H1 (cell line): ENCODE measurements at regions not wholly inside any gene's neighbourhood (a gene's known extent, or its start where the extent isn't known, plus 50 kb on each side); places are given as distances from the start of the nearest gene placed in this dataset.

ENCODE experiments used
- CEBPB ChIP-seq: IDR thresholded peaks from 2 replicates; pipeline ENCODE4 v1.6.1; 2012; ENCODE audit warnings: low read depth, low read length
- CTCF ChIP-seq, 3 experiments: IDR thresholded peaks; 1 replicate in 2 of 3; 2 replicates in 1 of 3; pipeline versions ENCODE4 v1.5.1 to v1.6.1; 2011; ENCODE audit warnings: low read length in 3 of 3, mild to moderate bottlenecking in 3 of 3, inconsistent platforms in 2 of 3, low read depth in 1 of 3, moderate library complexity in 1 of 3; ENCODE audit not compliant: insufficient read depth in 1 of 3; ENCODE audit errors: control extremely low read depth in 1 of 3
- EGR1 ChIP-seq: IDR thresholded peaks from 2 replicates; pipeline ENCODE4 v1.6.1; 2011; ENCODE audit warnings: low read depth, low read length, borderline replicate concordance
- POLR2A ChIP-seq, 2 experiments: IDR thresholded peaks; 1 replicate in 1 of 2; 2 replicates in 1 of 2; pipeline ENCODE4 v1.6.1; 2011; ENCODE audit warnings: low read depth in 2 of 2, low read length in 2 of 2, mild to moderate bottlenecking in 2 of 2; ENCODE audit errors: control extremely low read depth in 1 of 2
- RFX5 ChIP-seq: IDR thresholded peaks from 2 replicates; pipeline ENCODE4 v1.6.1; 2011; ENCODE audit warnings: low read depth, low read length, improper control_type of control experiment, borderline replicate concordance
- SAP30 ChIP-seq: fragments of 300-600 bp; sonication (generic); IDR thresholded peaks from 2 replicates; pipeline ENCODE4 v1.7.1; 2012; ENCODE audit warnings: low read length, moderate library complexity, mild to moderate bottlenecking, inconsistent platforms; ENCODE audit not compliant: insufficient read depth, insufficient replicate concordance
- SIRT6 ChIP-seq: IDR thresholded peaks from one replicate; pipeline ENCODE4 v1.7.1; 2012; ENCODE audit warnings: low read length, inconsistent platforms
- SP2 ChIP-seq: IDR thresholded peaks from 2 replicates; pipeline ENCODE4 v1.6.1; 2012; ENCODE audit warnings: mild to moderate bottlenecking, low read length, inconsistent platforms
- SUZ12 ChIP-seq: fragments of 200-600 bp; sonication (generic); IDR thresholded peaks from 2 replicates; pipeline ENCODE4 v1.6.1; 2012; ENCODE audit warnings: mild to moderate bottlenecking, inconsistent platforms, low read length, moderate library complexity, mixed read lengths

- TF ChIP-seq CTCF (IDR thresholded peaks at IDR 0.05; ENCODE audit: control extremely low read depth in 1 of 3, insufficient read depth in 1 of 3, low read depth in 1 of 3, low read length in 3 of 3) (no peak), EGR1 (no peak), RFX5 (no peak), SUZ12 (no peak), POLR2A (IDR thresholded peaks at IDR 0.05; ENCODE audit: control extremely low read depth in 1 of 2, low read depth in 2 of 2, low read length in 2 of 2) (no peak), SIRT6 (no peak), SAP30 (no peak), CEBPB (no peak), SP2 (no peak)
Measured at GRCh38 chrX:91311969-91312368, 122.7 kb upstream of the PABPC5 start.
